ENCODE measurements at regions not wholly inside any gene's neighbourhood (a gene's known extent, or its start where the extent isn't known, plus 50 kb on each side); places are given as distances from the start of the nearest gene placed in this dataset.

DNA sequence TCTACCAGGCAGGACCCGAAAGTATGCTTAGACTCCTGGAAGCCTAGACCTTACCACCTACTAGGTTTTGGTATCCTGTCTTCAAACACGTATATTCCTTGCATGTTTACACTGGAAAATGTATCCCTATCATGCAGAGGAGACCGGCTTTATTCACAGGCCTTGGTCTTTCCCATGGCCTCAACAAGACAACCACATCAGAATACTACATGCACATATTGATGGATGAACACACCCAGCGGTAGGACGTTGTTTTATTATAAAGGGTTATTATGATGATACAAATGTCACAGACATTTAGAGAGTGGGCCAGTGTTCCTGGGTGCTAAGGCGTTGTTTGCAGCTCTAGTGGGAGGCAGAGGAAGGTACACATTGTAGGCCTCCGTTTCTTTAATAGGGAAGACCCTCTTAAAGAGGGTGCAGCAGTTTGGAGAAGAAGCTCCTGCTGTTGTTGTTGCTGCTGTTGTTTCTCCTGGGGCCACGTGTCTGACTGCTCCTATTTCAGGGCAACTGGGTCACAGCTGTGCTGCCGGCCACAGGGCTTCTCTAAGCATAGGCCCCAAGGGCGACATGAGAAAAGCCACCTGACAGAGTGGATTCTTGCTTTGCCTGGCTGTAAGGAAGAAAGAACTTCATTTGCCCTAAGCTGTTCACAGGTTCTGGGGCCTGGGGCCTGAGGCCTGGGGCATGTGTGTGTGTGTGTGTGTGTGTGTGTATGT lies 98.3 kb upstream of the SASH1 start:
- Histone ChIP-seq H3K36me3 (ENCODE audit: control insufficient read depth, insufficient read depth, low read length) (no peaks in the 10 kb centered on the region), H3K27me3 (replicated peaks; ENCODE audit: control insufficient read depth, insufficient read depth, low read length) (no peaks in the 10 kb centered on the region; the same call in 1 of the 2 replicates), H3K4me3 (replicated peaks; ENCODE audit: low read depth, low read length) (no peak overlapping the region)
- DNase-seq (ENCODE audit: extremely low read depth, insufficient read length) = no peak
- TF ChIP-seq CTCF (IDR thresholded peaks at IDR 0.05; ENCODE audit: insufficient read depth, low read length, poor library complexity, severe bottlenecking) = no peak

DNA sequence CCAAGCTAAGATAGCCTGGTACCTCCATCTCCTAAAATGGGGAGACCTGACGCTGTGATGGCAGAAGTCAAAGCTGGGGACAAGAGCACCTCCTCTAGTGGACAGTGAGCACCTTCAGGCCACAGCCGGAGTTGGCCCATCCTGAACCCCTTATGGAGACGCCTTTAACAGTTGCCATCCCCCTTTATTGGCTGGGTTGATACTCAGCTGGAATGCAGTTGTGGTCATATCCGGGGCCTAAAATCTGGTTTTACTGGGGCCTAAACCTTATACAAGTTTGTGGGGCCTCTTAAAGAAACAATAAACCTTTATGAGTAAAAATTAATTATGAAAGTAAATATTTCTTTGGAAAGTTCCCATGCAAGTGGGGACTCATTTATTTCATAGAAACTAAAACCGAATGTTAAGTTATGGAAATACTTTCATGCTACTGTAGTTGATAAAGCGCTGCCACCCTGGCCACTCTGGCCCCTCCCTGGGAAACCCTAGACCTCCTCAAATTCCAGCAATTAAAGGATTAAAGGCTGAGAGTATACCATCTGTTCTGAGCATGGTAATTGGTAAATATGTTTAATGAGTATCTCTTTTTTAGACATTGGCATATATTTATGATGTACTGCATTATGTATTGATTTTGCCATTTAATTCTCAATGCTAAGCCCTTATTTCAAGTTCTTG lies 95.1 kb upstream of the SASH1 start:
- Histone ChIP-seq H3K4me3 (replicated peaks; ENCODE audit: low read depth, low read length) (no peak overlapping the region), H3K27me3 (replicated peaks; ENCODE audit: control insufficient read depth, insufficient read depth, low read length) (no peaks in the 10 kb centered on the region; the same call in 1 of the 2 replicates), H3K36me3 (ENCODE audit: control insufficient read depth, insufficient read depth, low read length) (no peaks in the 10 kb centered on the region)
- TF ChIP-seq CTCF (IDR thresholded peaks at IDR 0.05; ENCODE audit: insufficient read depth, low read length, poor library complexity, severe bottlenecking) = no peak
- DNase-seq (ENCODE audit: extremely low read depth, insufficient read length) = no peak

DNA sequence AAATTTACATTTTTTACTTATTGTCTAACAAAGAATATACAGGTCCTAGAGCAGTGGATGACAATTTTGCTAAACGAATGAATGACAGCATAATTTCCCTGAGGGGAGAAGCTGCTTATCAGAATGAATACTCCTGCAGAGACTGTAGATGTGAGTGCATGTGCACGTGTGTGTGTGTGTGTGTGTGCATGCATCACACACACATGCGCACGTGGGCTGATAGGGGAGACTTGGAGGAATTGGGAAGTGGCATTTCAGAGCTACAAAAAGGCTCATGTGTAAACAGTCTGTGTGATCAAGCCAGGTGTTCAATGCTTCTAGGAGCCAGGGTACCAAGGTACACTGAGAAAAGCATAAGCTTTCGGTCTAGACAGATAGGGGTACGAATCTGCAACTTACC lies 93.5 kb upstream of the SASH1 start:
- Histone ChIP-seq H3K4me3 (replicated peaks; ENCODE audit: low read depth, low read length) (no peak overlapping the region), H3K27me3 (replicated peaks; ENCODE audit: control insufficient read depth, insufficient read depth, low read length) (no peaks in the 10 kb centered on the region; the same call in 1 of the 2 replicates), H3K36me3 (ENCODE audit: control insufficient read depth, insufficient read depth, low read length) (no peaks in the 10 kb centered on the region)
- TF ChIP-seq CTCF (IDR thresholded peaks at IDR 0.05; ENCODE audit: insufficient read depth, low read length, poor library complexity, severe bottlenecking) = no peak
- DNase-seq (ENCODE audit: extremely low read depth, insufficient read length) = no peak

GRCh38 chr6:148249679-148250375 lies 92.8 kb upstream of the SASH1 start:
- TF ChIP-seq CTCF (IDR thresholded peaks at IDR 0.05; ENCODE audit: insufficient read depth, low read length, poor library complexity, severe bottlenecking) = no peak
- no peak overlapping the region for H3K4me3 ChIP-seq (replicated peaks; ENCODE audit: low read depth, low read length)
- H3K27me3 ChIP-seq (replicated peaks; ENCODE audit: control insufficient read depth, insufficient read depth, low read length) = no peaks in the 10 kb centered on the region; the same call in 1 of the 2 replicates
- no peak for DNase-seq (ENCODE audit: extremely low read depth, insufficient read length)
- no peaks in the 10 kb centered on the region for H3K36me3 ChIP-seq (ENCODE audit: control insufficient read depth, insufficient read depth, low read length)

DNA sequence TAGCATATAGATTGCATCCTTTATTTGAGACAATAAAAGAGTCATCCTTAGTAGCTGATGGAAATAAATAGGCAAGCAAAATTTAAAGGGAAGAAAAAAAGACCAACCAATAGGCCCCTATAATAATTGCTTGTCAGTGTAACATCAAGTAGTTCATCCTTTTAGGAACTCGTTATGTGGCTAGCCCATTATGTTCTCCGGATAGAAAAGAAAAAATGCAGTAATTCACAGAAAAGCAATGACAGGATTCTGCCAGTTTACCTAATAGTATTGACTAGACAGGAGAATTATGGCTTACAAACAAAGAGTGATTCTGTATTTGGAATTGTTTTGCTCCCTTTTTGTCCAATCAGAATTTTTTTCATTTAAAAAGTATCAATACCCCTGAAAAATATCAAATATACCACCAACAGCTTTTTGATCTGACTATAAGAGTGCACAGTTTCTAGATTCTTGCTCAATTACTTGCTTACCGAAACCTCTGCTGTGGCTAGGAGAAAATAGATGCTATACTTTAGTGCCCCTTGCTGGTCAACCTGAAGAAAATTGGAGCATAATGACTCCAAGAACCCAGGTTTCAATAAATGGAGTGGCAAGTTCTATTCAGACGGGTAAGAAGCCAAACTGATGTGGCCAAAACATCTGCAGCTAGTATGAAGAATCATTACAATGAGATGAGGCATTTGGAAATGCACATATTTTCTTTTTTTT lies 91.5 kb upstream of the SASH1 start:
- DNase-seq (ENCODE audit: extremely low read depth, insufficient read length) = no peak
- Histone ChIP-seq H3K4me3 (replicated peaks; ENCODE audit: low read depth, low read length) (no peak overlapping the region), H3K27me3 (replicated peaks; ENCODE audit: control insufficient read depth, insufficient read depth, low read length) (peaks cover 1% of the 10 kb centered on the region), H3K36me3 (ENCODE audit: control insufficient read depth, insufficient read depth, low read length) (no peaks in the 10 kb centered on the region)
- peak; percentile 14 for TF ChIP-seq CTCF (IDR thresholded peaks at IDR 0.05; ENCODE audit: insufficient read depth, low read length, poor library complexity, severe bottlenecking)

Measured in GM06990 (cell line).